ENCODE measurements at regions not wholly inside any gene's neighbourhood (a gene's known extent, or its start where the extent isn't known, plus 50 kb on each side); places are given as distances from the start of the nearest gene placed in this dataset.

DNA sequence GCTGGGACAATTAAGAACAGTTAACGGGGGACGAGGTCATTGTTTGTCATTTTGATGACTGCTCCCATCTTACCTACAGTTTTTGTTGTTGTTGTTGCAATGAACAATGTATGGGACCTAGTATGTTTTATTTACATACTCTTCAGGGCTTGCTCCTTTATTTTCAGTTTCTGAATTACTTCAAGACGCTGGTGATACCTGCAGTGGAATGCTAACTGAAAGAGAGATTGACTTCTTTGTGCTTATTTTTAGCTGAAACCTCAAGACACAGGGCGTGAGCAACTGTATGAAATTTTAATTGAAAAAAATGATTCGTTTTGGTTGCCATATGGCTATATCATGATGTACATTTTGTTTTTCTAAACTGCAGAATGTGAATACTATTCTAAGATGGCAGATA, 297.9 kb downstream of the EDEM1 start:
- Histone ChIP-seq H3K4me2 (ENCODE audit: insufficient read depth, low read length) (no peak overlapping the region), H3K4me1 (replicated peaks in 1 of 2; ENCODE audit: control insufficient read depth in 2 of 2, insufficient read depth in 2 of 2, low read length in 2 of 2) (no peaks in the 10 kb centered on the region), H3K9ac (ENCODE audit: insufficient read depth in 1 of 2, low read depth in 2 of 2, low read length in 2 of 2) (no peak overlapping the region), H3K79me2 (ENCODE audit: control insufficient read depth, insufficient read depth, low read length) (no peaks in the 10 kb centered on the region), H2AFZ (ENCODE audit: low read depth, low read length) (peak overlapping the region; percentile 33; the same call in 1 of the 2 replicates), H3K27ac (ENCODE audit: extremely low read depth, low read depth, low read length) (no peak overlapping the region), H3K4me3 (no peak overlapping the region), H4K20me1 (replicated peaks; ENCODE audit: control insufficient read depth, insufficient read depth, low read length) (no peaks in the 10 kb centered on the region), H3K9me3 (replicated peaks; ENCODE audit: control insufficient read depth, insufficient read depth, low read depth, low read length) (no peaks in the 10 kb centered on the region), H3K27me3 (ENCODE audit: control insufficient read depth in 2 of 2, insufficient read depth in 2 of 2, low read length in 2 of 2) (no peaks in the 10 kb centered on the region), H3K36me3 (ENCODE audit: control insufficient read depth, insufficient read depth, low read length) (no peaks in the 10 kb centered on the region), H3K9me1 (ENCODE audit: control insufficient read depth, insufficient read depth, low read length) (no peaks in the 10 kb centered on the region)
- TF ChIP-seq ZKSCAN8 (CRISPR knock-in tag; IDR thresholded peaks at IDR 0.05) (no peak), RBBP5 (IDR thresholded peaks at IDR 0.05; ENCODE audit: borderline replicate concordance, insufficient read depth, low read length, poor library complexity, severe bottlenecking) (no peak), MTF1 (CRISPR knock-in tag; IDR thresholded peaks at IDR 0.05; ENCODE audit: borderline replicate concordance) (no peak), TCF7 (IDR thresholded peaks at IDR 0.05; ENCODE audit: borderline replicate concordance) (no peak), ZNF311 (CRISPR knock-in tag; IDR thresholded peaks at IDR 0.05) (no peak)
- TF ChIP-seq, protein P1, sequence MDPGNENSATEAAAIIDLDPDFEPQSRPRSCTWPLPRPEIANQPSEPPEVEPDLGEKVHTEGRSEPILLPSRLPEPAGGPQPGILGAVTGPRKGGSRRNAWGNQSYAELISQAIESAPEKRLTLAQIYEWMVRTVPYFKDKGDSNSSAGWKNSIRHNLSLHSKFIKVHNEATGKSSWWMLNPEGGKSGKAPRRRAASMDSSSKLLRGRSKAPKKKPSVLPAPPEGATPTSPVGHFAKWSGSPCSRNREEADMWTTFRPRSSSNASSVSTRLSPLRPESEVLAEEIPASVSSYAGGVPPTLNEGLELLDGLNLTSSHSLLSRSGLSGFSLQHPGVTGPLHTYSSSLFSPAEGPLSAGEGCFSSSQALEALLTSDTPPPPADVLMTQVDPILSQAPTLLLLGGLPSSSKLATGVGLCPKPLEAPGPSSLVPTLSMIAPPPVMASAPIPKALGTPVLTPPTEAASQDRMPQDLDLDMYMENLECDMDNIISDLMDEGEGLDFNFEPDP (CRISPR knock-in tag; IDR thresholded peaks at IDR 0.05) = no peak
- TF ChIP-seq, protein P2, sequence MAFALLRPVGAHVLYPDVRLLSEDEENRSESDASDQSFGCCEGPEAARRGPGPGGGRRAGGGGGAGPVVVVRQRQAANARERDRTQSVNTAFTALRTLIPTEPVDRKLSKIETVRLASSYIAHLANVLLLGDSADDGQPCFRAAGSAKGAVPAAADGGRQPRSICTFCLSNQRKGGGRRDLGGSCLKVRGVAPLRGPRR (CRISPR knock-in tag; IDR thresholded peaks at IDR 0.05) = no peak
- WGBS (ENCODE audit: insufficient coverage, low coverage, missing lambda C conversion rate) = 34% methylated on average over 5 of the region's 5 CpGs
- intact Hi-C loops (cut with micrococcal nuclease) (no loop called here), in situ Hi-C loops (cut with MboI) (no loop called here)
- no peak for FAIRE-seq
- POLR2A ChIA-PET = no interaction called here
- no peak for DNase-seq (ENCODE audit: extremely low read depth in 1 of 4, low spot score in 3 of 4)
- no TSS peak for BruUV-seq (replicated peaks)
- CTCF ChIA-PET (ENCODE audit: low intra/inter-chr PET ratio) = no interaction called here
- no peak for ATAC-seq
